ENCODE measurements at regions not wholly inside any gene's neighbourhood (a gene's known extent, or its start where the extent isn't known, plus 50 kb on each side); places are given as distances from the start of the nearest gene placed in this dataset.
"Not testable (repeated sequence)": the region's sequence is repeated elsewhere in the genome, so short reads cannot be mapped to it uniquely, and the experiment has no call there.

DNA sequence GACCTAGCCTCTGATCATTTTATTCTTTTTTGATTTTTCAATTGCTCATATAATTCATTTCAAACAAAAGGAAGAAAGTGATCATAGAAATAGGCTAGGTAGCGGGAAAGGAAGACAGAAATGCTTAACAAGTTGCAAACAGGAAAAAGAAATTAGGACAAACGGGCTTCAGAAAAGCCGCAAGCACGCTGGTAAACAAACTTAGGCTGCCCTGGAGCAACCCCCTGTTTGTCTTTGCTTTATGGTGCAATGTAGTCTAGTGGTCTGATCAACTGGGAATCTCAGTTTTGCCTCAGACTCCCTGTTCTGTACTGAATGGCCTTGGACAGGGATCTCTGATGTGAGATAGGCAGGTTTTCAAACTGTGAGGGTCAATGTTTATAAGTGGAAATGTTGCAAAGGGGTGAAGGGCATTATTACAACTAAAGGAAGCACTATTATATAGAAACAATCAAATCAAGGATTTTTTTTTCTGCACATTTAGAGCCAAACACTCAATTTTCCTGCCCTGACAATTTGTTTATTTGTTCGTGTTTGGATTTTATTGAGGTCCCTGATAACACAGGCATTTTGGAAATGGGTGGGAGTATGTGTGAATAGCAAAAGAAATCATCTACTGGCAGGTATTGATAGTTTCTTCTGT is 146.8 kb upstream of the NRIP1 start:
- peaks cover 2% of the 10 kb centered on the region for H3K27me3 Mint-ChIP-seq (ENCODE audit: insufficient read depth)
- no peak for DNase-seq (ENCODE audit: low spot score)
- H3K4me3 Mint-ChIP-seq = no peak overlapping the region
- H3K36me3 Mint-ChIP-seq (ENCODE audit: low read depth) = no peaks in the 10 kb centered on the region
- intact Hi-C loops (cut with micrococcal nuclease) = no loop called here
- no peaks in the 10 kb centered on the region for H3K9me3 Mint-ChIP-seq
- H3K27ac Mint-ChIP-seq = no peak overlapping the region
- H3K4me1 Mint-ChIP-seq (ENCODE audit: low read depth) = no peaks in the 10 kb centered on the region

DNA sequence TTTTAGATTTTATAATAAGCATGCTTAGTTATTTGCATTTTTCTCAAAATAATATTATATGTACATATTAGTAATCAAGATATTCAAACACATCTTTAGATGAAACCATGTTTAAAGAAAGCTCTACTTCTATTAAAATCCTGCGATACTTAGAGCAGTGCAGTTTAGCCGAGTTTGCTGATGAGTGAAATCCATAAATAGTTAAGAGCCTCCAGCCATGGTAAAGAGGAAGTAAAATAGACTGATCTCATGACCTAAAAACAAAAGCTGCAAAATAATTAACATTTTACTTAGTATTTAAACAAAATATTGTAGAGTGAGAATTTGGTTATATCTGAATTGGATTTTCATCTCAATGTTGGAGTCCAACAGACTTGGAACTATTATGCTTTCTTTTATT is 147.4 kb upstream of the NRIP1 start:
- intact Hi-C loops (cut with micrococcal nuclease) = no loop called here
- no peaks in the 10 kb centered on the region for H3K36me3 Mint-ChIP-seq (ENCODE audit: low read depth)
- H3K27ac Mint-ChIP-seq = no peak overlapping the region
- no peaks in the 10 kb centered on the region for H3K9me3 Mint-ChIP-seq
- H3K27me3 Mint-ChIP-seq (ENCODE audit: insufficient read depth) = peaks cover 2% of the 10 kb centered on the region
- H3K4me3 Mint-ChIP-seq = no peak overlapping the region
- DNase-seq (ENCODE audit: low spot score) = no peak
- no peaks in the 10 kb centered on the region for H3K4me1 Mint-ChIP-seq (ENCODE audit: low read depth)

DNA sequence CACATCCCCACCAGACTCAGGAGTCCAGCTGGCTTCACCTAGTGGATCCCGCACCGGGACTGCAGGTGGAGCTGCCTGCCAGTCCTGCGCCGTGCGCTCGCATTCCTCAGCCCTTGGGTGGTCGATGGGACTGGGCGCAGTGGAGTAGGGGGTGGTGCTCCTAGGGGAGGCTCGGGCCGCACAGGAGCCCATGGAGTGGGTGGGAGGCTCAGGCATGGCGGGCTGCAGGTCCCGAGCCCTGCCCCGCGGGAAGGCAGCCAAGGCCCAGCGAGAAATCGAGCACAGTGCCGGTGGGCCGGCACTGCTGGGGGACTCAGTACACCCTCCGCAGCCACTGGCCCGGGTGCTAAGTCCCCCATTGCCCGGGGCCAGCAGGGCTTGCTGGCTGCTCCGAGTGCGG is 153.7 kb upstream of the NRIP1 start:
- H3K36me3 Mint-ChIP-seq (ENCODE audit: low read depth); H3K4me3 Mint-ChIP-seq; DNase-seq (ENCODE audit: low spot score); H3K9me3 Mint-ChIP-seq; intact Hi-C loops (cut with micrococcal nuclease); H3K4me1 Mint-ChIP-seq (ENCODE audit: low read depth); H3K27ac Mint-ChIP-seq; H3K27me3 Mint-ChIP-seq (ENCODE audit: insufficient read depth): not testable (repeated sequence)

DNA sequence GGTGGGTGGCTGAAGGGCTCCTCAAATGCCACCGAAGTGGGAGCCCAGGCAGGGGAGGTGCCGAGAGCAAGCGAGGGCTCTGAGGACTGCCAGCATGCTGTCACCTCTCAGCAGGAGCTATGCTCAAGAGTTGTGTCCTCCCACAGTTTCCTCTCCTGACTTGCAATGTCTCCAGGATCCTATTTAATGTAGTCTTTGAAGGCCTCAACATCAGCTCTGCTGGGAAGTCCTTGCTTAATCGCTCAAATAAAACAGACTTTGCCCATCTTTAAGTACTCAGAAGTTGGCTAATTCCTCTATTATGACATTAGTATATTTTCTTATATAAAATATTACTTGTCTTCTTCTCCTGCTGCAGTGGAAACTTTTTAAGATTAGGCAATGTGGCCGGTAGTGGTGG is 154.2 kb upstream of the NRIP1 start:
- Mint-ChIP-seq H3K27ac (no peak overlapping the region), H3K36me3 (ENCODE audit: low read depth) (no peaks in the 10 kb centered on the region), H3K9me3 (no peaks in the 10 kb centered on the region), H3K4me1 (ENCODE audit: low read depth) (no peaks in the 10 kb centered on the region), H3K4me3 (no peak overlapping the region), H3K27me3 (ENCODE audit: insufficient read depth) (no peaks in the 10 kb centered on the region)
- intact Hi-C loops (cut with micrococcal nuclease) = no loop called here
- no peak for DNase-seq (ENCODE audit: low spot score)

DNA sequence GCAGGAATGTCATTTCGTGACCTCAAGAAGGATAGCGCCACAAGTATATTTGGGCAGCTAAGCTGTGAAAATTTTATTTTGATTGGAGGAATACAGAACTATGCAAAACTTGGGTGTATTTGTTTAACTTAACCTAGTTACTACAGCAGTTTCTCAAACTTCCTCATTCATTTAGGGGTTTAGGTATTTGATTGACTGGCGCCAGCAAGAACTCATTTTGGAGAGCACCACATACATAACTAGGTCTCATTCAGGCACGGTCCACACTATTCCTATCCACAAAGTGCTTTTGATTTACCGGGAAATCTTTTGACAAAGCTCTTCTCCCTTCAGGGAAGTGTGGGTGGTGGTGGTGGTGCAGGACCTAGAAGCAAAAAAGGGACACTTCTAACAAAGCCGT is 155.1 kb upstream of the NRIP1 start:
- Mint-ChIP-seq H3K27ac (no peak overlapping the region), H3K27me3 (ENCODE audit: insufficient read depth) (no peaks in the 10 kb centered on the region)

DNA sequence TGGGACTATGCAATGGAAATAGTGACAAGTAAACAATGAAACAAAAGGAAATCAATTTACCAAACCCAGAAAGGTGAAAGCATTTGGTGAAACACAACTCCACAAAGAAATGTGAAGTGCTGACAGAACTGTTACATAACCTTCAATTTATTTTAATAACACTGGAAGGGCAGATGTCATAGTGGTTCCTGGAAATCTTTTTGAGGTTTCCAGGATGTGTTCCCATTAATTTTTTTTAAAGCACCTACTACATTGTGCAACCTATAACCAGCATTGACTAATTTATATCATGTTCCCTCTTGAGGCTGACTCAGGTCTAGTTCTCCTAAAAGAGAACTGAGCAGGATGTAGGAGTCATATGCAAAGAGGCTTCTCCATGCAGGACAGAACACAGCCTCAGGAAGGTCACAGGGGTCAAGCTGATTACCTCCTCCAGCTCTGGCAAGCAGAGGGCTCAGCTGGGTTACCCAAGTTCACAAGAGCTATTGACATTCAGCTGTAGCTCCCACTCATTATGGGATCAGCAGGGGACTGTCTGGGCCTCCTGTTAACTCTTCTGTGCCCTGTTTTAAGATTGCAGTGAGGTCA is 157.1 kb upstream of the NRIP1 start:
- H3K27ac Mint-ChIP-seq = no peak overlapping the region
- intact Hi-C loops (cut with micrococcal nuclease) = no loop called here
- H3K36me3 Mint-ChIP-seq (ENCODE audit: low read depth) = no peaks in the 10 kb centered on the region
- H3K9me3 Mint-ChIP-seq = no peaks in the 10 kb centered on the region
- H3K4me1 Mint-ChIP-seq (ENCODE audit: low read depth) = no peaks in the 10 kb centered on the region
- no peak for DNase-seq (ENCODE audit: low spot score)
- no peak overlapping the region for H3K4me3 Mint-ChIP-seq
- no peaks in the 10 kb centered on the region for H3K27me3 Mint-ChIP-seq (ENCODE audit: insufficient read depth)

More for the DNA sequence above, 155.1 kb upstream of the NRIP1 start:
- no peak for DNase-seq (ENCODE audit: low spot score)
- Mint-ChIP-seq H3K9me3 (no peaks in the 10 kb centered on the region), H3K4me3 (no peak overlapping the region), H3K36me3 (ENCODE audit: low read depth) (no peaks in the 10 kb centered on the region), H3K4me1 (ENCODE audit: low read depth) (no peaks in the 10 kb centered on the region)
- intact Hi-C loops (cut with micrococcal nuclease) = no loop called here

DNA sequence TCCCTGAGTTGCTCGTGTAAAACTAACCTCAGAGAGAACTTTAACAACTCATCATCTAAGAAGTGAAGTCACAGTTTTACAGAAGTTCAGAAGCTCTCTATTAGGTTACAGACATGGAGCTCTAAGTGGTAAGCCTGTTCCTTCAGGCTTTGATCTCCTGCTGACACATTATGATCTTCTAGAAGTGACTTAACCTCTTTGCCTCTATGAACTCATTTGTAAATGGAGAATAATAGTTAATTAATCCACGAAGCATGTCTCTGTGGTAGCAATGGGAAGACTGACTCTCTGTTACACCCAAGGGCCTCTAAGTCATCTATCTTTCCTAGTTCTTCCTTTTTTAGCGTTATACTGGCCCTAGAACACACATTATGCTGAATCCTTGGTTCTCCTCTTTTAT is 157.9 kb upstream of the NRIP1 start:
- intact Hi-C loops (cut with micrococcal nuclease) = no loop called here
- Mint-ChIP-seq H3K9me3 (no peaks in the 10 kb centered on the region), H3K27ac (no peak overlapping the region), H3K4me1 (ENCODE audit: low read depth) (no peaks in the 10 kb centered on the region), H3K4me3 (no peak overlapping the region), H3K27me3 (ENCODE audit: insufficient read depth) (no peaks in the 10 kb centered on the region), H3K36me3 (ENCODE audit: low read depth) (no peaks in the 10 kb centered on the region)
- DNase-seq (ENCODE audit: low spot score) = no peak

DNA sequence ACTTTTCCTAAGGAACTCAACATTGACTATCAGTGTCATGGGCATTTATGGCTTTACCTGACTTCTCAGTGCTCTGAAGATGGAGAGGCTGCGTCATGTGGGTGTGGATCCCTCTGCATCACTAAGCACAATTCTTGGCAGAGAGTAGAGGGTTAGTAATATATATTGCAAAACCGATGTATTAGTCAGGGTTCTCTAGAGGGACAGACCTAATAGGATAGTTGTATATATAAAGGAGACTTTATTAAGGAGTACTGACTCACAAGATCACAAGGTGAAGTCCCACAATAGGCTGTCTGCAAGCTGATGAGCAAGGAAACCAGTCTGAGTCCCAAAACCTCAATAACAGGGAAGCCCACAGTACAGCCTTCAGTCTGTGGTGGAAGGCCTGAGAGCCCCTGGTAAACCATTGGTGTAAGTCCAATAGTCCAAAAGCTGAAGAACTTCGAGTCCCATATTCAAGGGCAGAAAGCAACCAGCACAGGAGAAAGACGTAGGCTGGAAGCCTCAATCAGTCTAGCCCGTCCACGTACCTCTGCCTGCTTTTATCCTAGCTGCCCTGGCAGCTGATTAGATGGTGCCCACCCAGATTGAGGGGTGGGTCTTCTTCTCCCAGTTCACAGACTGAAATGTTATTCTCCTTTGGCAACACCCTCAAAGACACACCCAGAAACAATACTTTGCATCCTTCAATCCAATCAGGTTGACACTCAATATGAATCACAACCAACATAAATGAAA is 159.7 kb upstream of the NRIP1 start:
- intact Hi-C loops (cut with micrococcal nuclease) = no loop called here
- DNase-seq (ENCODE audit: low spot score) = no peak
- Mint-ChIP-seq H3K36me3 (ENCODE audit: low read depth) (no peaks in the 10 kb centered on the region), H3K9me3 (no peaks in the 10 kb centered on the region), H3K4me3 (no peak overlapping the region), H3K27ac (no peak overlapping the region), H3K27me3 (ENCODE audit: insufficient read depth) (no peaks in the 10 kb centered on the region), H3K4me1 (ENCODE audit: low read depth) (no peaks in the 10 kb centered on the region)

DNA sequence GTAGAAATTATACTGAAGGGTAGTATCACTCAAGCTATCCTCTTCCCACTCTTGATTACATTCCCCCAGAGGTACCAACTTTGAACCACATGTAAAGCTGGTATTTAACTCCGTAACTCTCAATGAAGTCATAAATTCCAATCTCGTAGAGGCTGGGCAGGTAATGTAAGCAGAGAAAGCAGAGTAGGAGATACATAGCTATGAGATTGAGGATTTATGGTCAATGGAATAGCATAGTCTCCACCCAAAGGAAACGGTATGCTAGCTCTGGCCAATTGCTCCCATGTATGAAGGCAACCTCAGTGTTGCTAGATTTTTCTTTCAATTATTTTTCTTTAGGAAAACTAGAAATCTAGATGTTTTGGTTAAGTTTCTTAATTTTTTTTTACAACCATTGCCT is 163.1 kb upstream of the NRIP1 start:
- no peaks in the 10 kb centered on the region for H3K9me3 Mint-ChIP-seq
- no peak for DNase-seq (ENCODE audit: low spot score)
- H3K4me1 Mint-ChIP-seq (ENCODE audit: low read depth) = no peaks in the 10 kb centered on the region
- H3K4me3 Mint-ChIP-seq = no peak overlapping the region
- H3K36me3 Mint-ChIP-seq (ENCODE audit: low read depth) = no peaks in the 10 kb centered on the region
- intact Hi-C loops (cut with micrococcal nuclease) = no loop called here
- H3K27ac Mint-ChIP-seq = no peak overlapping the region
- peaks cover 1% of the 10 kb centered on the region for H3K27me3 Mint-ChIP-seq (ENCODE audit: insufficient read depth)

DNA sequence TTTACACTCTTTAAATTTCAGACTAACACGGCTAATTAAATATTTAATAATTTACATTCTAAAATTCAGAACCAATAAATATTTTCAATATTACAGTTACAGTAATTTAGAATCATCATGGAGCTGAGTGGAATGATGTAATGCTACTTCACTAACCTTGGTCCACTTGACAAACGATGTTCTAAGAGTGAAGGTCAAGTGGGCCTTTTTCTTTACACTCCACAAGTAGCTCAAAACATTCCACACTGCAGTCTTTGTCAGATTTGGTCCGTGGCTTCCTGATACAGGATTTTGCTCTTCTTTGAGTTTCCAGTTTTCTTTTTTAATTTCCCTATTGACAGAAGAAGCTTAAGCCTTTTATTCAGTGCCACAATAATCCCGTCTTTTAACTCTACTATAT is 164.6 kb upstream of the NRIP1 start:
- Mint-ChIP-seq H3K27me3 (ENCODE audit: insufficient read depth) (peaks cover 1% of the 10 kb centered on the region), H3K4me3 (no peak overlapping the region), H3K4me1 (ENCODE audit: low read depth) (no peaks in the 10 kb centered on the region), H3K36me3 (ENCODE audit: low read depth) (no peaks in the 10 kb centered on the region), H3K27ac (no peak overlapping the region), H3K9me3 (no peaks in the 10 kb centered on the region)
- intact Hi-C loops (cut with micrococcal nuclease) = no loop called here
- no peak for DNase-seq (ENCODE audit: low spot score)

DNA sequence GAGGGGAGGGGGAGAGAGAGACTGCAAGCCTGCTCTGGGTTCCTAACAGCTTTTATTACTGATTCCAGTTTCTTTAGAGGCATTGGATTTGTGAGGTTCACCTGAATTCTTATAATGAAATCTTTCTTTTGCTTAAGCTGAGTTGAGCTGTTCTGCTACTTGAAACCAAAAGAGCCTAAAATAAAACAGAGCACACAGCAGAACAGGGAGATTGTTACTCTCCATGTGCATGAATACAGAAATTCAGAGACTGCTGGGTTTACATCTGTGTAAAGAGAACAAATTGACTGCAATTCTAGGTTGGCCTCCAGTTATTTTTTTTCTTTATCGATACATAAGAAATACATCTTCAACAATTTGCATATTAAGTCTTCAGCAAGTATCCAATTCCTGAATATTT is 168.8 kb upstream of the NRIP1 start:
- Mint-ChIP-seq H3K9me3 (no peaks in the 10 kb centered on the region), H3K36me3 (ENCODE audit: low read depth) (no peaks in the 10 kb centered on the region), H3K27me3 (ENCODE audit: insufficient read depth) (peaks cover 1% of the 10 kb centered on the region), H3K27ac (no peak overlapping the region), H3K4me1 (ENCODE audit: low read depth) (no peaks in the 10 kb centered on the region), H3K4me3 (no peak overlapping the region)
- DNase-seq (ENCODE audit: low spot score) = no peak
- intact Hi-C loops (cut with micrococcal nuclease) = no loop called here

DNA sequence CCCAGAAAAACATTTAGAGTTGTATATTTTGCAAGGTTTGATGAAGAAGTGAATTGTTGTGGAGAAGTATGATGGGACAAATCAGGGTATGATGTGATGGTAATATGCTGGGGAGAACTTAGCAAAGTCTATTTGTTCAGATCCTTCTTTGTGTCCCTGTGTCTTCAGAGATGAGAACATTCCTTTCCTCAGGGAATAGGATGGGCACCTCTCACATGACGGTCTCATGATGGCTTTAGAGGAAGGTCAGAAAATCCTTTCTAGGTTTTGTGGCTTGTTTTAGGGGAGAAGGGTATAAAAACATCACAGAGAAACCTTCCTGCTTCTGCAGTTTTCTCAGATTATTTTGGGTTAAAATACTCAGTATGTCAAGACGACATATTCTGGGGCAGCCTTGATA is 171.3 kb upstream of the NRIP1 start:
- DNase-seq (ENCODE audit: low spot score) = no peak
- Mint-ChIP-seq H3K4me3 (no peak overlapping the region), H3K36me3 (ENCODE audit: low read depth) (no peaks in the 10 kb centered on the region), H3K27ac (no peak overlapping the region), H3K9me3 (no peaks in the 10 kb centered on the region), H3K27me3 (ENCODE audit: insufficient read depth) (peaks cover 1% of the 10 kb centered on the region), H3K4me1 (ENCODE audit: low read depth) (no peaks in the 10 kb centered on the region)
- intact Hi-C loops (cut with micrococcal nuclease) = no loop called here

DNA sequence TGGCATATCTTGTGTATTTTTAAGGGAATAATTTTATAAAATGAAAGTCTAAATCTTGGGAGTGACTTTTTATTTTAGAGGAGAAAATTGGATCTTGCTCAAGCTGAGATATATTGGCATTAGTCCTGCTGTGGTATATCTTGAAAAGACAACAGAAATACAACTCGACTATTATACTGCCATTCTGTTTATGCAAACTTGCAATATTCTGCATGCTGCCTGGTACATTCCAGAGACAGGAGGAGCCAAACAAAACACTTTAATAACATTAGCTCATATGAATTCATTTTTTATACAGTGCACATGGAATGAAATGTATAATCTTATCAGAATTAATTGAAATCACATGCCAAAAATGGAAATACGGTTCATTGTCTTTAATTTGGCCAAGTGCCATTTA is 176.0 kb upstream of the NRIP1 start:
- Mint-ChIP-seq H3K27ac (no peak overlapping the region), H3K9me3 (no peaks in the 10 kb centered on the region), H3K36me3 (ENCODE audit: low read depth) (no peaks in the 10 kb centered on the region)

More for the DNA sequence above, 176.0 kb upstream of the NRIP1 start:
- Mint-ChIP-seq H3K4me1 (ENCODE audit: low read depth) (no peaks in the 10 kb centered on the region), H3K4me3 (no peak overlapping the region), H3K27me3 (ENCODE audit: insufficient read depth) (no peaks in the 10 kb centered on the region)
- intact Hi-C loops (cut with micrococcal nuclease) = no loop called here
- DNase-seq (ENCODE audit: low spot score) = no peak

All from activated T-helper 1 cell treated with anti-CD3 and anti-CD28 coated beads, Interleukin-12 subunit alpha, Interleukin-12 subunit beta, Interleukin-2, Interleukin-4 antibody, amounts not matched to agents 30 ng/mL and 10 ng/mL and 1 ng/mL, durations not matched to agents 14 hours and 24 hours and 36 hours (primary cell).